Neural cell (in vitro differentiated cells): ENCODE measurements at regions not wholly inside any gene's neighbourhood (a gene's known extent, or its start where the extent isn't known, plus 50 kb on each side); places are given as distances from the start of the nearest gene placed in this dataset.

Experiments
- H2AFZ ChIP-seq: fragments of 200-600, 300-800 bp; sonication (generic), shearing (Covaris generic); 2 replicates; pipeline ENCODE4 v1.6.0; 2014; ENCODE audit warnings: low read depth, mild to moderate bottlenecking, antibody characterized with exemption, low read length, moderate library complexity
- H3F3A ChIP-seq: fragments of 200-600 bp; shearing (Covaris generic); 2 replicates; pipeline ENCODE4 v1.6.1; 2016; ENCODE audit warnings: mild to moderate bottlenecking, moderate library complexity, mixed read lengths, antibody characterized with exemption, low read length; ENCODE audit not compliant: insufficient read depth, poor library complexity, severe bottlenecking
- H3K27ac ChIP-seq: fragments of 200-600, 300-800 bp; sonication (generic), shearing (Covaris generic); 2 replicates; pipeline ENCODE4 v1.5.1; 2014; ENCODE audit warnings: mild to moderate bottlenecking, low read length, moderate library complexity
- H3K27me3 ChIP-seq: fragments of 300-800, 200-600 bp; sonication (generic), shearing (Covaris generic); 2 replicates; pipeline ENCODE4 v1.6.0; 2014; ENCODE audit warnings: mild to moderate bottlenecking, low read depth, low read length, moderate library complexity; ENCODE audit not compliant: insufficient read depth
- H3K36me3 ChIP-seq: fragments of 300-800, 200-600 bp; sonication (generic), shearing (Covaris generic); 2 replicates; pipeline ENCODE4 v1.5.1; 2014; ENCODE audit warnings: mild to moderate bottlenecking, antibody characterized with exemption, low read length, moderate library complexity; ENCODE audit not compliant: insufficient read depth
- H3K4me2 ChIP-seq: fragments of 300-800, 200-600 bp; sonication (generic), shearing (Covaris generic); 2 replicates; pipeline ENCODE4 v1.6.0; 2014; ENCODE audit warnings: mild to moderate bottlenecking, low read length
- H3K4me3 ChIP-seq: fragments of 300-800, 200-600 bp; sonication (generic), shearing (Covaris generic); 2 replicates; pipeline ENCODE4 v1.5.1; 2014; ENCODE audit warnings: mild to moderate bottlenecking, low read length, moderate library complexity
- H3K79me2 ChIP-seq: fragments of 200-600 bp; shearing (Covaris generic); replicated peaks from 2 replicates; pipeline ENCODE4 v1.6.0; 2014; ENCODE audit warnings: mild to moderate bottlenecking, low read length, moderate library complexity; ENCODE audit not compliant: insufficient read depth
- H3K9ac ChIP-seq: fragments of 300-800, 200-600 bp; sonication (generic), shearing (Covaris generic); 2 replicates; pipeline ENCODE4 v1.6.1; 2016; ENCODE audit warnings: mild to moderate bottlenecking, low read length, mixed read lengths
- H3K9me2 ChIP-seq: fragments of 200-600 bp; shearing (Covaris generic); 2 replicates; pipeline ENCODE4 v1.6.1; 2016; ENCODE audit warnings: mild to moderate bottlenecking, low read length, mixed read lengths; ENCODE audit not compliant: insufficient read depth
- H3K9me3 ChIP-seq: fragments of 200-600, 300-800 bp; sonication (generic), shearing (Covaris generic); 2 replicates; pipeline ENCODE4 v1.6.1; 2016; ENCODE audit warnings: mild to moderate bottlenecking, mixed run types, low read length, moderate library complexity, mixed read lengths
- H4K20me1 ChIP-seq: fragments of 200-600 bp; shearing (Covaris generic); 2 replicates; pipeline ENCODE4 v1.6.1; 2016; ENCODE audit warnings: mild to moderate bottlenecking, mixed run types; ENCODE audit not compliant: insufficient read depth
- EP300 ChIP-seq: fragments of 450-650 bp; conservative IDR thresholded peaks from 2 replicates; pipeline ENCODE4 v1.6.1; 2014; ENCODE audit warnings: antibody characterized with exemption, mild to moderate bottlenecking, moderate library complexity; ENCODE audit not compliant: poor library complexity, severe bottlenecking
- EZH2 ChIP-seq: fragments of 200-600, 300-800 bp; shearing (Covaris generic), sonication (generic); IDR thresholded peaks from 2 replicates; pipeline ENCODE4 v1.6.1; 2014; ENCODE audit warnings: antibody characterized with exemption, low read length, borderline replicate concordance, mild to moderate bottlenecking; ENCODE audit not compliant: insufficient read depth, poor library complexity, severe bottlenecking
- MXI1 ChIP-seq: fragments of 450-650 bp; conservative IDR thresholded peaks from 2 replicates; pipeline ENCODE4 v1.6.1; 2014; ENCODE audit warnings: antibody characterized with exemption, mild to moderate bottlenecking; ENCODE audit not compliant: poor library complexity, severe bottlenecking
- POLR2AphosphoS5 ChIP-seq: IDR thresholded peaks from 2 replicates; pipeline ENCODE4 v1.6.1; 2012
- RAD21 ChIP-seq: fragments of 450-650 bp; conservative IDR thresholded peaks from 2 replicates; pipeline ENCODE4 v1.6.1; 2014; ENCODE audit warnings: antibody characterized with exemption, mild to moderate bottlenecking, moderate library complexity
- REST ChIP-seq: IDR thresholded peaks from 2 replicates; pipeline ENCODE4 v1.6.1; 2012; ENCODE audit warnings: borderline replicate concordance
- SMC3 ChIP-seq: fragments of 450-650 bp; conservative IDR thresholded peaks from 2 replicates; pipeline ENCODE4 v1.6.1; 2014; ENCODE audit warnings: antibody characterized with exemption, mild to moderate bottlenecking, moderate library complexity; ENCODE audit not compliant: poor library complexity
- TAF1 ChIP-seq: IDR thresholded peaks from 2 replicates; pipeline ENCODE4 v1.6.1; 2012; ENCODE audit warnings: low read depth
- TF ChIP-seq, protein P1 (sequence below): fragments of 450-650 bp; IDR thresholded peaks from 2 replicates; pipeline ENCODE4 v1.5.1; 2014; ENCODE audit warnings: antibody characterized with exemption, mild to moderate bottlenecking, moderate library complexity; ENCODE audit not compliant: poor library complexity, severe bottlenecking

DNA sequence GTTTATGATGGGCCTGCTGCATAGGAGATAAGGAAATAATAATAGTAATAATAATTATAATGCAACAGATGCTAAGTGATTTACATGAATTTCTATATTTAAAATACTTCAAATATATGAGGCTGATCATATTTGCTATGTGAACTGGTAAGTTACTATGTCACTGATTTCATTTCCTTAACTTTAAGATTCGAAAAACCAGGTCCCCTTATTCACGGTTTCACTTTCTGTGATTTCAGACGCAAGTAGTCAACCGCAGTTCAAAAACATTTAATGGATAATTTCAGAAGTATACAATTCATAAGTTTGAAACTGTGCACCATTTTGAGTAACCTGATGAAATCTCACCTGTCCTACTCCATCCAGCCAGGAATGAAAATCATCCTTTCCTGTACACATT lies 1697.1 kb upstream of the LRRTM1 start:
- Histone ChIP-seq H3K27me3 (no peaks in the 10 kb centered on the region), H3F3A (no peaks in the 10 kb centered on the region), H3K9me2 (no peaks in the 10 kb centered on the region), H3K27ac (no peak overlapping the region), H3K36me3 (no peaks in the 10 kb centered on the region), H3K9ac (no peak overlapping the region), H3K4me2 (no peak overlapping the region), H4K20me1 (no peaks in the 10 kb centered on the region), H2AFZ (no peak overlapping the region), H3K9me3 (no peaks in the 10 kb centered on the region), H3K79me2 (no peaks in the 10 kb centered on the region), H3K4me3 (no peak overlapping the region)
- TF ChIP-seq SMC3: no peak
- TF ChIP-seq REST: no peak
- no peak for TF ChIP-seq EP300
- TF ChIP-seq, protein P1, sequence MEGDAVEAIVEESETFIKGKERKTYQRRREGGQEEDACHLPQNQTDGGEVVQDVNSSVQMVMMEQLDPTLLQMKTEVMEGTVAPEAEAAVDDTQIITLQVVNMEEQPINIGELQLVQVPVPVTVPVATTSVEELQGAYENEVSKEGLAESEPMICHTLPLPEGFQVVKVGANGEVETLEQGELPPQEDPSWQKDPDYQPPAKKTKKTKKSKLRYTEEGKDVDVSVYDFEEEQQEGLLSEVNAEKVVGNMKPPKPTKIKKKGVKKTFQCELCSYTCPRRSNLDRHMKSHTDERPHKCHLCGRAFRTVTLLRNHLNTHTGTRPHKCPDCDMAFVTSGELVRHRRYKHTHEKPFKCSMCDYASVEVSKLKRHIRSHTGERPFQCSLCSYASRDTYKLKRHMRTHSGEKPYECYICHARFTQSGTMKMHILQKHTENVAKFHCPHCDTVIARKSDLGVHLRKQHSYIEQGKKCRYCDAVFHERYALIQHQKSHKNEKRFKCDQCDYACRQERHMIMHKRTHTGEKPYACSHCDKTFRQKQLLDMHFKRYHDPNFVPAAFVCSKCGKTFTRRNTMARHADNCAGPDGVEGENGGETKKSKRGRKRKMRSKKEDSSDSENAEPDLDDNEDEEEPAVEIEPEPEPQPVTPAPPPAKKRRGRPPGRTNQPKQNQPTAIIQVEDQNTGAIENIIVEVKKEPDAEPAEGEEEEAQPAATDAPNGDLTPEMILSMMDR: no peak
- no peak for TF ChIP-seq POLR2AphosphoS5

GRCh38 chr2:82000606-82001005 lies 1696.1 kb upstream of the LRRTM1 start:
- no peak overlapping the region for H3K4me2 ChIP-seq
- no peaks in the 10 kb centered on the region for H3F3A ChIP-seq
- no peaks in the 10 kb centered on the region for H3K79me2 ChIP-seq
- H3K36me3 ChIP-seq: no peaks in the 10 kb centered on the region
- H3K4me3 ChIP-seq: no peak overlapping the region
- H4K20me1 ChIP-seq: no peaks in the 10 kb centered on the region
- H3K9me3 ChIP-seq: no peaks in the 10 kb centered on the region
- TF ChIP-seq RAD21 (no peak), SMC3 (no peak), REST (no peak), MXI1 (no peak), POLR2AphosphoS5 (no peak), TAF1 (no peak), EP300 (no peak), EZH2 (no peak)
- TF ChIP-seq, protein P1: no peak
- H3K9me2 ChIP-seq: no peaks in the 10 kb centered on the region
- H2AFZ ChIP-seq: no peak overlapping the region
- H3K27me3 ChIP-seq: no peaks in the 10 kb centered on the region
- no peak overlapping the region for H3K27ac ChIP-seq
- H3K9ac ChIP-seq: no peak overlapping the region
